Fibroblast of skin of abdomen (primary cell): ENCODE measurements at regions not wholly inside any gene's neighbourhood (a gene's known extent, or its start where the extent isn't known, plus 50 kb on each side); places are given as distances from the start of the nearest gene placed in this dataset.
"Not testable (repeated sequence)": the region's sequence is repeated elsewhere in the genome, so short reads cannot be mapped to it uniquely, and the experiment has no call there.

Source experiments
- DNase-seq: peaks from one replicate; pipeline ENCODE4 v3.0.0-alpha.2; 2013

- DNase-seq = no peak
Measured at GRCh38 chr1:19024532-19024931, 68.1 kb upstream of the IFFO2 start.

- DNase-seq = no peak
Measured at GRCh38 chr1:19023787-19024186, 67.3 kb upstream of the IFFO2 start.

GRCh38 chr1:19021845-19022244, 65.4 kb upstream of the IFFO2 start:
- no peak for DNase-seq

- not testable (repeated sequence) for DNase-seq
Measured at GRCh38 chr1:19019288-19019687, 62.8 kb upstream of the IFFO2 start.

- no peak for DNase-seq
Measured at GRCh38 chr1:19015476-19015875, 59.0 kb upstream of the IFFO2 start.

- no peak for DNase-seq
Measured at GRCh38 chr1:19014765-19015164, 58.3 kb upstream of the IFFO2 start.

GRCh38 chr1:19013826-19014548, 57.5 kb upstream of the IFFO2 start:
- no peak for DNase-seq

GRCh38 chr1:19011845-19012231, 55.4 kb upstream of the IFFO2 start:
- DNase-seq = no peak

- peak; percentile 98 for DNase-seq
Measured at GRCh38 chr1:19010995-19011844, 54.7 kb upstream of the IFFO2 start.

GRCh38 chr1:19010503-19010902, 54.0 kb upstream of the IFFO2 start:
- DNase-seq = no peak

- DNase-seq = peak; percentile 95
Measured at GRCh38 chr1:19009882-19010321, 53.4 kb upstream of the IFFO2 start.

- no peak for DNase-seq
Measured at GRCh38 chr1:19009126-19009881, 52.8 kb upstream of the IFFO2 start.

GRCh38 chr1:19007491-19008441, 51.3 kb upstream of the IFFO2 start:
- no peak for DNase-seq

- no peak for DNase-seq
Measured at GRCh38 chr1:19006837-19007271, 50.4 kb upstream of the IFFO2 start.
